ENCODE measurements at regions not wholly inside any gene's neighbourhood (a gene's known extent, or its start where the extent isn't known, plus 50 kb on each side); places are given as distances from the start of the nearest gene placed in this dataset.

GRCh38 chr10:20976891-20977290 lies 79.8 kb upstream of the NEBL start:
- no peak for DNase-seq (ENCODE audit: low read depth)

DNA sequence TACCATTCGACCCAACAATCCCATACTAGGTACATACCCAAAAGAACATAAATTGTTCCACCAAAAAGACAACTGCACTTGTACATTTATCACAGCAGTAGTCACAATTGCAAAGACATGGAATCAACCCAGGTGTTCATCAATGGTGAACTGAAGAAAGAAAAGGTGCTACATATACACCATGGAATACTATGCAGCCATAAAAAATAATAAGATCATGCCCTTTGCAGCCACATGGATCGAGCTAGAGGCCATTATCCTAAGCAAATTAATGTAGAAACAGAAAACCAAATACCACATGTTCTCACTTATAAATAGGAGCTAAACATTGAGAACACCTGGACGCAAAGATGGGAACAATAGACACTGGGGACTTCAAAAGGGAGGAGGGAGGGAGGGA lies 79.3 kb upstream of the NEBL start:
- no peak for DNase-seq (ENCODE audit: low read depth)

- no peak for DNase-seq (ENCODE audit: low read depth)
These were observed 78.1 kb upstream of the NEBL start for GRCh38 chr10:20975236-20975635.

- DNase-seq (ENCODE audit: low read depth): no peak
These were observed 75.8 kb upstream of the NEBL start for GRCh38 chr10:20972925-20973324.

GRCh38 chr10:20971901-20972300 lies 74.8 kb upstream of the NEBL start:
- no peak for DNase-seq (ENCODE audit: low read depth)

- DNase-seq (ENCODE audit: low read depth): no peak
These were observed 73.6 kb upstream of the NEBL start for GRCh38 chr10:20970708-20971107.

GRCh38 chr10:20970044-20970443 lies 72.9 kb upstream of the NEBL start:
- DNase-seq (ENCODE audit: low read depth): peak; percentile 1

GRCh38 chr10:20966426-20966825 lies 69.3 kb upstream of the NEBL start:
- no peak for DNase-seq (ENCODE audit: low read depth)

DNA sequence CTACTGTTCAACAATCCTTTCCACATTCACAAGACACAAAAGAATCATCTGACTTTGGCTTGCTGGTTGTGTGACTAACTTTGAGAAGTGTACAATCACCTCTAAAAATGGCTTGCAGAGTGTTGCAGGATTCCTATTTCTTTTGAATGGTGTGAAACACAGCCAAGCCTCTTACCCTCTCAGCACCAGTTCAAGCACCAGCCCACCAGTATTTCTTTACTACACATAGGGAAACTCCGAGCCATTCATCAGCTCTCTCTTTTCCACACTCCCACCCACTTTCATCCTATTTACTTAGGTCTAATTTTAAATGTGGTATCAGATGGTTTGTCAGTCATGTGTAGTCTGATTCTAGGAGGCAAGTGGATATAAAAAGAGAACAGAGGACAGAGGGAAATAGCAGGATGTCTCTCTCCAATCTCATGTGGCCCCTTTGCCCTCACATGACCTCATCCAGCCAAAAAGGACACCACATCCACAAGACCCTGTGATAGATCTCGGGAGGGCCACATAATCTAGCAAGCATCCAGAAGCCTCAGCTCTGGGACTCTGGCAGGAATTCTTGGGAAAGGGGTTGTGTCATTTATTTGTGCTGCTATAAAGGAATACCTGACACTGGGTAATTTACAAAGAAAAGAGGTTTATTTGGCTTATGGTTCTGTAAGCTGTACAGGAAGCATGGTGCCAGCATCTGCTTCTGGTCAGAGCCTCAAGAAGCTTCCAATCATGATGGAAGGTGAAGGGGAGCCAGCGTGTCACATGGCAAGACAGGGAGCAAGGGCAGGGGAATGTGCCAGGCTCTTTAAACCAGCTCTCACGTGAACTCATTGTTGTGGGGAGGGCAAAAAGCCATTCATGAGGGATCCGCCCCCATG lies 66.8 kb upstream of the NEBL start:
- DNase-seq (ENCODE audit: low read depth): no peak

- DNase-seq (ENCODE audit: low read depth): no peak
These were observed 65.9 kb upstream of the NEBL start for GRCh38 chr10:20963056-20963455.

- DNase-seq (ENCODE audit: low read depth): no peak
These were observed 65.1 kb upstream of the NEBL start for GRCh38 chr10:20962165-20962564.

GRCh38 chr10:20959242-20959641 lies 62.1 kb upstream of the NEBL start:
- DNase-seq (ENCODE audit: low read depth): no peak

DNA sequence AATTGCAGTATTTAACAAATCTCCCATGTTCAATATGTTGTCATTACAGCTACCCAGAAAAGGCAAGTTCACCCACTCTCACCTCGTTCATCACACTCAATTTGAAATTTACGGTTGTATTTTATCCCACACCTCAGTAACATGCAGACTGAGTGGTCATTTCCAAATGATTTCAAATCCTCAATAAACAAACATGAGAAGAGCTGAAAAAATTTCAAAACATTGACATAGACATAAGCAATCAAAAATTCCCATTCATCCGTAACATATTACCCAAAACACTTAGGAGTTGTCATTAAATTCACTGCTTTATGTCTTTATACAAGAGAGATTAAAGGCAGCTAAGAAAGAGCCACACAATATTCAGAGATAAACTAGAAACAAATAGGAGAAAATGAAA lies 61.7 kb upstream of the NEBL start:
- DNase-seq (ENCODE audit: low read depth): no peak

DNA sequence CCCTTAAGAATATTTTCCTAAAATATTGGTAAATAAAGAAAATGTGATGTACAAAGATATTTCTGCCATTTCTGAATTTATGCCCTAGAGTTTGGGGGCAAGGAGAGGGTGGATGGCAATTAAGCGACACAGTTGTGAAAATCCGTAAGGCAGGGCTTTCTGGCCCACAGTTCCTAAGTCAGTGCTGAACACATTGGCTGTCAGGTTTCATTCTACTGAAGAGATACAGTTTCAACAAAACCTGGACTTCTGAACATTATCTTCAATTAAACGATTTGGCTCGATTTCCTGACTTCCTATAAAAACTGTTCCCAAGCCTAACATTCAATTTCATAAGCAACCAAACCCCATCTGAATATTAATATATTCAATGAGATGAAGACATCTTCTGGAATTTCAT lies 61.1 kb upstream of the NEBL start:
- DNase-seq (ENCODE audit: low read depth): no peak

DNA sequence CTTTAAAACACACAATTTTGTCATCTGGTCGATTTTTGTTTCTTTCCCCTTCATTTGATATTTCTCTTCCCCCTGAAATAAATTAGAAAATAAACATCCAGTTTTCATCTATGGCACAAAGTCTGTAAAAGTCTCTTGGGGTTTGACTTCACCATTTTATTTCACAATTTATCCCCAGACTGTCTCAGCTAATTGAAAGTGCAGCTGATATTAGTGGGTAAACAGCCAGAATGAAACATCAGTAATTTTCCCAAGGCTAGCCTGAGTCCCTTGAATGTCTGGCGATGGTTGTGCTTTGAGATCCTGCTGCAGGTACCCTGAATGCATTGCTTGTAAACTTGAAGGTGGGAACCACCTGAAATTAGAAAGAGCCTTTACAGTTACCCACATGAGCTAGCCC lies 60.6 kb upstream of the NEBL start:
- DNase-seq (ENCODE audit: low read depth): no peak

DNA sequence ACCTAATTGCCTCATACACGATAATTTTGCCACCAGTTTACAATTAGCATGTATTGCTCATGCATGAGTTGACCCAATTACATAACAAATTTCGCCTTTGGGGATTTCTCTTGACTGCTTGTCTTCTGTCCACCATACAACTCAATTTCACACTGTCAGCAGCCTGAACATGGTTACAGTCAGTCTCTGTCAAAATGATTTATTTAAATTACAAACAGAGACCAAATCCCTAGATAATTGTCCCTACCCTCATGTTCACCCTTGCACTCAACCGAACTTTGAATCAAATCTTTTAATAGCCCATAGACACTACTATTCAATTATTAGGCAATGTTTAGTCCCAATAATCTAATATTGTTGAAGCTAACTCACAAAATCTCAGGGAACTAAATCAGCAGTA lies 59.7 kb upstream of the NEBL start:
- no peak for DNase-seq (ENCODE audit: low read depth)

DNA sequence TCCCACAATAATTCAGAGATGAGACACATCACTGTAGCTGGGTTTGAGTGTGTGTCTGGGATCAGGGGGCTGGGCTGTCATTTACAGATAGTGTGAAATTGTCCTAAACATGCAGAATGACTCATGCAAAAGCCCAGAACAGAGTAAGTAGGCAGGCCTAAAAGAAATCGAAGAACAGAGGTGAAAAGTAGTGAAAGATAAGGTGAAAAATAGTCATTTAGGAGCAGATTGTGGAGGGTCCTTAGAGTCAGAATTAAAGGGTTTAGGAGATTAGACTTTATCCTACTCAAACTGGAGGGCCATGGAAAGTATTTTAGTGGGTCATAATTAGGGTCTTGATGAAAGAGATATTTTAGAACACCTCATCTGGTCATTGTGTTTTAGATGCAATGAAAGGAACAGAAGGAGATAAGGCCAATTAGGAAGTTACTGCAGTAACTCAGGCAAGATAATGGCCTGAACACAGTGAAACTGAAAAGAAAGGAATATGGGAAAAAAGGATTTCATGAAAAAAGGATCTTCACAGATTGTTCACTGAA lies 58.3 kb upstream of the NEBL start:
- no peak for DNase-seq (ENCODE audit: low read depth)

DNA sequence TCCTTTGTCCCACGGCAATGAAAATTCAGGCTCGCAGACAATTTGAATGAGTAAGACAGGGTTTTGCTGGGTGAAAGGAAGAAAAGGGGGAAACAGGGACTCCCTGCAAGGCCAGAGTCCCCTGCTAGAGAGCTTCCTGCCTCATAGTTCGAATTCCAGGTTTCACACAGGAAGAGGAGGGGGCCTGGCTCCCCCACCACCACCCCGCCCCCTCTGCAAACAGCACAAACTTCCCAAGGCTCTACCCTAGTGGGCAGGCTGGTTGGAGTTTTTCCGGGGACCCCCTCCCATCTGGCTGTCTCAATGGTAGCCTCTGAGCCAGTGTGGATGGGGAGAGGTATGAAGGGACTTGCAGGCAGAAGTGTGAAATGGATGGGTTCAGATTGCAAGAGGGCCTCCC lies 57.4 kb upstream of the NEBL start:
- DNase-seq (ENCODE audit: low read depth): no peak

DNA sequence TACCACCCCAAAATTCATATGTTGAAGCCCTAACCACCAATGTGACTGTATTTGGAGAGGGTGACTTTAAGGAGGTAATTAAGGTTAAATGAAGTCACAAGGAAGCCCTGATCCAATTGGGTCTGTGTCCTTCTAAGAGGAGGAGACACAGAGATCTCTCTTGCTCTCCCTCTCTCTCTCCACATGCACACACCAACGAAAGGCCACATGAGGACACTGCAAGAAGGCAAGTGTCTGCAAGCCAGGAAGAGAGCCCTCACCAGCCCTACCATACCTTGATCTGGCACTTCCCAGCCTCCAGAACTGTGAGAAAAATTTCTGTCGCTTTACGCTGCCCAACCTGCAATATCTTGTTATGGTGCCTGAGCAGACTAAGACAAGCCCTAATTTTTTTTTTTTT lies 56.0 kb upstream of the NEBL start:
- no peak for DNase-seq (ENCODE audit: low read depth)

DNA sequence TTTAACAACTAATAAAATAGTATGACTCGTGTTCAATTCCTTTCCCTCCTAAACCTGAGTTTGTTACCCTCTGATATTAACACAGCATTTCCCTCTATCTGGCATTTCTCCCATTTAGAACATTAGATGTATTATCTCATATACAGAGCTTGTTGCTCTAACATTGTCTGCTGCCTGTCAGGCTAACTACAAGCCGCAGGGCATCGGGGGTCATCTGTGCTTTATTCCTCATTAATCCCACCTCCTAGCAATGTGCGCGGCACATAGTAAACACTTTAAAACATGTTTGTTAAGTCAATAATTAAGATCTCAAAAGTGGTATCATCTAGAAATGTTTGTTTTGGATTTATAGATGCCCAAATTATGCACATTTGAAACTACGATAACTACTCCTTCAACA lies 52.9 kb upstream of the NEBL start:
- DNase-seq (ENCODE audit: low read depth): no peak

DNA sequence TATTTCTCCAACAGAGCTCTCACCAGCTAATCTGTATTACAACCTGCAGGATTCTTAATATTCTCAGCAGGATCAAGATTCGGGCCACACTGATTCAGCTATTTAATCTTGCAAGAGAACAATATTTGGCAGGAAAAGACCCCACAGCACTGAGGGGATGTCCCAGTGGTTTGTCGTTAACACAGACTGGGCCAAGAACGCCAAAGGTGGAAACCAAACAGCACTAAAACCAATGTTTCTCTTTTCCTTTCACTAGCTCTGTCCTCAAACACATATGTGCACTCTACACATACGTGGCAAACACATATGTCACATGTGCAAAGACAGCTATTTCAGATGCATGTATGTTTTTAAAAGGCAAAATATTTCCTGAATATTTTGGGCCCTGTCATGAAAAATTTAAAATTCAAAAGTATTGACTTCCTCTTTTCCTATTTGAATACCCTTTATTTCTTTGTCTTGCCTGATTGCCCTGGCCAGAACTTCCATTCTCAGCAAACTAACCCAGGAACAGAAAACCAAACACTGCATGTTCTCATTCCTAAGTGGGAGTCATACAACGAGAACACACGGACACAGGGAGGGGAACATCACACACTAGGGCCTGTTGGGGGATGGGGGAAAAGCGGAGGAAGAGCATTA lies 51.7 kb upstream of the NEBL start:
- no peak for DNase-seq (ENCODE audit: low read depth)

Data from ELR (cell line).